ENCODE measurements at regions not wholly inside any gene's neighbourhood (a gene's known extent, or its start where the extent isn't known, plus 50 kb on each side); places are given as distances from the start of the nearest gene placed in this dataset.

GRCh38 chr7:113998934-113999333 lies 80.1 kb upstream of the PPP1R3A start:
- DNase-seq = no peak
- H3K27me3 Mint-ChIP-seq (ENCODE audit: unreplicated experiment) = no peaks in the 10 kb centered on the region

GRCh38 chr7:113996405-113996804 lies 77.6 kb upstream of the PPP1R3A start:
- Mint-ChIP-seq H3K4me1 (ENCODE audit: low read depth, unreplicated experiment) (no peaks in the 10 kb centered on the region), H3K9me3 (ENCODE audit: low read depth, unreplicated experiment) (peaks cover 2% of the 10 kb centered on the region), H3K27me3 (ENCODE audit: unreplicated experiment) (no peaks in the 10 kb centered on the region), H3K27ac (ENCODE audit: unreplicated experiment) (no peak overlapping the region), H3K4me3 (ENCODE audit: low read depth, unreplicated experiment) (no peak overlapping the region), H3K36me3 (ENCODE audit: insufficient read depth, unreplicated experiment) (no peaks in the 10 kb centered on the region)
- CTCF ChIA-PET = interaction anchor here (0.7 kb wide), 1 partner anchor 76 kb away, joined by 4 read pairs; no protein-coding TSS in a partner anchor
- no TSS peak for BruUV-seq (replicated peaks)
- no peak for TF ChIP-seq CTCF (IDR thresholded peaks at IDR 0.05; ENCODE audit: unreplicated experiment)
- no peak for DNase-seq
- intact Hi-C loops (cut with micrococcal nuclease; ENCODE audit: unreplicated experiment) = no loop called here

More at GRCh38 chr7:113998934-113999333, 80.1 kb upstream of the PPP1R3A start:
- TF ChIP-seq CTCF (IDR thresholded peaks at IDR 0.05; ENCODE audit: unreplicated experiment) = no peak
- BruUV-seq (replicated peaks) = no TSS peak
- CTCF ChIA-PET = no interaction called here
- intact Hi-C loops (cut with micrococcal nuclease; ENCODE audit: unreplicated experiment) = no loop called here
- Mint-ChIP-seq H3K36me3 (ENCODE audit: insufficient read depth, unreplicated experiment) (no peaks in the 10 kb centered on the region), H3K27ac (ENCODE audit: unreplicated experiment) (no peak overlapping the region), H3K9me3 (ENCODE audit: low read depth, unreplicated experiment) (peaks cover 14% of the 10 kb centered on the region), H3K4me1 (ENCODE audit: low read depth, unreplicated experiment) (no peaks in the 10 kb centered on the region), H3K4me3 (ENCODE audit: low read depth, unreplicated experiment) (no peak overlapping the region)

- peaks cover 2% of the 10 kb centered on the region for H3K9me3 Mint-ChIP-seq (ENCODE audit: low read depth, unreplicated experiment)
- intact Hi-C loops (cut with micrococcal nuclease; ENCODE audit: unreplicated experiment) = no loop called here
- no peaks in the 10 kb centered on the region for H3K36me3 Mint-ChIP-seq (ENCODE audit: insufficient read depth, unreplicated experiment)
- no peaks in the 10 kb centered on the region for H3K4me1 Mint-ChIP-seq (ENCODE audit: low read depth, unreplicated experiment)
- H3K27me3 Mint-ChIP-seq (ENCODE audit: unreplicated experiment) = no peaks in the 10 kb centered on the region
- H3K27ac Mint-ChIP-seq (ENCODE audit: unreplicated experiment) = no peak overlapping the region
- H3K4me3 Mint-ChIP-seq (ENCODE audit: low read depth, unreplicated experiment) = no peak overlapping the region
- BruUV-seq (replicated peaks) = no TSS peak
- DNase-seq = no peak
- CTCF ChIA-PET = no interaction called here
- TF ChIP-seq CTCF (IDR thresholded peaks at IDR 0.05; ENCODE audit: unreplicated experiment) = no peak
Observed at GRCh38 chr7:113986216-113986615, 67.4 kb upstream of the PPP1R3A start.

- no peak overlapping the region for H3K4me3 Mint-ChIP-seq (ENCODE audit: low read depth, unreplicated experiment)
- no peaks in the 10 kb centered on the region for H3K4me1 Mint-ChIP-seq (ENCODE audit: low read depth, unreplicated experiment)
- H3K27me3 Mint-ChIP-seq (ENCODE audit: unreplicated experiment) = no peaks in the 10 kb centered on the region
- no peak overlapping the region for H3K27ac Mint-ChIP-seq (ENCODE audit: unreplicated experiment)
- BruUV-seq (replicated peaks) = no TSS peak
- DNase-seq = no peak
- no peaks in the 10 kb centered on the region for H3K9me3 Mint-ChIP-seq (ENCODE audit: low read depth, unreplicated experiment)
- TF ChIP-seq CTCF (IDR thresholded peaks at IDR 0.05; ENCODE audit: unreplicated experiment) = no peak
- CTCF ChIA-PET = no interaction called here
- H3K36me3 Mint-ChIP-seq (ENCODE audit: insufficient read depth, unreplicated experiment) = no peaks in the 10 kb centered on the region
- intact Hi-C loops (cut with micrococcal nuclease; ENCODE audit: unreplicated experiment) = no loop called here
Observed at GRCh38 chr7:113976508-113976907, 57.7 kb upstream of the PPP1R3A start.

All from Calu3 (cell line).